ENCODE measurements at regions not wholly inside any gene's neighbourhood (a gene's known extent, or its start where the extent isn't known, plus 50 kb on each side); places are given as distances from the start of the nearest gene placed in this dataset.
"Not testable (repeated sequence)": the region's sequence is repeated elsewhere in the genome, so short reads cannot be mapped to it uniquely, and the experiment has no call there.

DNA sequence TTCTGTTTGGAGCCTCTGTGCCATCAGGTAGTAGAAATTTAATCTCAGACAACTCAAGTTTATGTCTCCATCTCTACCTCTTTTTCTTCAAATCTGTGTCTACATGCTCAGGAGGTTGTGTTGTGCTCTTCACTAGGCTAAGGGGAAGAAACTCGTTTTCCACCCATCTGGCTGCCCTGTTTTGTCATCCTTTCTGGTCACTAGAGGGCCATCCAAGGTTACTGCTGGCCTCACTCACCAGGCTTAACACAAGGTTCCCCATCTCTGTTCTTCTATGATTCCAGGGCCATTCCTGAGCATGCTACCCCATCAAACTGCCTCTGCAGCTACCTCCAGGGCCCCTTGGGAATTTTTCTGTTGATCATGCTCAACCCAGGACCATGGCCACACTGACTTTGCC lies 213.3 kb upstream of the FBXL7 start:
- POLR2A ChIA-PET, result no interaction called here
- Histone ChIP-seq H3K27me3 (ENCODE audit: insufficient read depth, low read length, poor library complexity, severe bottlenecking) (no peaks in the 10 kb centered on the region), H3K4me1 (ENCODE audit: insufficient read depth, low read length) (no peaks in the 10 kb centered on the region), H3K4me3 (ENCODE audit: low read length) (no peak overlapping the region), H3K9me3 (ENCODE audit: low read length) (no peaks in the 10 kb centered on the region), H3K27ac (ENCODE audit: low read depth, low read length) (no peak overlapping the region), H3K36me3 (ENCODE audit: insufficient read depth, low read length) (no peaks in the 10 kb centered on the region)
- H3K27ac Mint-ChIP-seq, result no peak overlapping the region
- no peak for DNase-seq
- H3K4me1 Mint-ChIP-seq, result no peaks in the 10 kb centered on the region
- H3K27me3 Mint-ChIP-seq, result no peaks in the 10 kb centered on the region
- no peak overlapping the region for H3K4me3 Mint-ChIP-seq
- no peaks in the 10 kb centered on the region for H3K36me3 Mint-ChIP-seq
- H3K9me3 Mint-ChIP-seq, result peaks cover 0 to 16% (median 7%) of the 10 kb centered on the region in 5 donors
- CTCF ChIA-PET, result no interaction called here

- Histone ChIP-seq H3K9me3 (ENCODE audit: low read length) (no peaks in the 10 kb centered on the region), H3K27me3 (ENCODE audit: insufficient read depth, low read length, poor library complexity, severe bottlenecking) (no peaks in the 10 kb centered on the region), H3K4me1 (ENCODE audit: insufficient read depth, low read length) (no peaks in the 10 kb centered on the region), H3K27ac (ENCODE audit: low read depth, low read length) (no peak overlapping the region), H3K36me3 (ENCODE audit: insufficient read depth, low read length) (no peaks in the 10 kb centered on the region), H3K4me3 (ENCODE audit: low read length) (no peak overlapping the region)
- Mint-ChIP-seq H3K9me3 (peaks cover 0 to 16% (median 9%) of the 10 kb centered on the region in 5 donors), H3K27me3 (no peaks in the 10 kb centered on the region), H3K4me3 (no peak overlapping the region), H3K36me3 (no peaks in the 10 kb centered on the region), H3K4me1 (no peaks in the 10 kb centered on the region), H3K27ac (peak overlapping the region in 1 of 8 donors; percentile 59)
- ChIA-PET CTCF (no interaction called here), POLR2A (no interaction called here)
- DNase-seq, result no peak
Measured at GRCh38 chr5:15285901-15286583, 213.9 kb upstream of the FBXL7 start.

DNA sequence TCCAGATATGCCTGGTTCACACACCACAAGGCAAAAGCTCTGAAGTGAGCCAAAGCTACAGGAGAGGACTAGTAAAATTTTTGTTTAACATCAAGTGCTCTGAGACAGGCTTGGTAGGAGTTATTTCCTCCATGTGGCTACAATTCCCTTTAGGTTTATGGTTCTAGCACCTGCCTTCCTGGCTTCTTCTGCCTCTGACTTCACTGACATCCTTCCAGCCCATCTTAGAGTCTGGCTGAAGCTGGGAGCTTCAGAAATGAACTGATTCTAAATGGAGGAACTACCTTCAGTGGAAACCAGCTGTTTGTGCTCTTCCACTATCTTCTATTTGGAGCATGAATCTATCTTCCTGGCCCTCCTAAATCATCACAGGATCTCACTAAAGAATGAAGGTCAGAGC lies 215.3 kb upstream of the FBXL7 start:
- ChIA-PET POLR2A (no interaction called here), CTCF (no interaction called here)
- Histone ChIP-seq H3K4me3 (ENCODE audit: low read length) (no peak overlapping the region), H3K36me3 (ENCODE audit: insufficient read depth, low read length) (no peaks in the 10 kb centered on the region), H3K27ac (ENCODE audit: low read depth, low read length) (no peak overlapping the region), H3K27me3 (ENCODE audit: insufficient read depth, low read length, poor library complexity, severe bottlenecking) (no peaks in the 10 kb centered on the region), H3K9me3 (ENCODE audit: low read length) (no peaks in the 10 kb centered on the region), H3K4me1 (ENCODE audit: insufficient read depth, low read length) (no peaks in the 10 kb centered on the region)
- Mint-ChIP-seq H3K9me3 (peaks cover 3 to 16% (median 7%) of the 10 kb centered on the region in 5 donors), H3K27me3 (no peaks in the 10 kb centered on the region), H3K27ac (no peak overlapping the region), H3K4me3 (no peak overlapping the region), H3K4me1 (no peaks in the 10 kb centered on the region), H3K36me3 (no peaks in the 10 kb centered on the region)
- no peak for DNase-seq

GRCh38 chr5:15283076-15283475 lies 216.9 kb upstream of the FBXL7 start:
- no peak overlapping the region for H3K27ac ChIP-seq (ENCODE audit: low read depth, low read length)
- Mint-ChIP-seq H3K27ac (no peak overlapping the region), H3K36me3 (no peaks in the 10 kb centered on the region), H3K27me3 (no peaks in the 10 kb centered on the region), H3K9me3 (peaks cover 4 to 13% (median 9%) of the 10 kb centered on the region in 5 donors), H3K4me1 (no peaks in the 10 kb centered on the region), H3K4me3 (no peak overlapping the region)
- ChIA-PET POLR2A (no interaction called here), CTCF (no interaction called here)
- H3K27me3 ChIP-seq (ENCODE audit: insufficient read depth, low read length, poor library complexity, severe bottlenecking), result no peaks in the 10 kb centered on the region
- no peak overlapping the region for H3K4me3 ChIP-seq (ENCODE audit: low read length)
- no peaks in the 10 kb centered on the region for H3K9me3 ChIP-seq (ENCODE audit: low read length)
- H3K36me3 ChIP-seq (ENCODE audit: insufficient read depth, low read length), result no peaks in the 10 kb centered on the region
- no peak for DNase-seq
- no peaks in the 10 kb centered on the region for H3K4me1 ChIP-seq (ENCODE audit: insufficient read depth, low read length)

DNA sequence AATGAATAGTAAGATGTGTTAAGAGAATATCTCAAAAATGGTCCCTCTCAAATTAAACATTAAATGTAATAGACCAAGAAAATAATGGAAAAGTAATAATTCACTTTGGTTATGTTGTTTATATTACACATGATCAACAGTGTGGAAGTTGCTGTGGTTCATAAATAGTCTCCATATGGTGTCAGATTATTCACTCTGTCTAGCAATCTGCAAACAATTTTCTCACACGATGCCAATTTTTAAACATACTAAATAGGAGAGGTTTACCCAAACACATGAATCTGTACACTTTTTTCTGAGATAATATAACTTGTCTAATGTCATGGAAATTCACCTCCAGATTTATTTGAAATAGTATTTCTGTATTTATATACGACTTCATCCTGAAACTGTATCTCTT lies 217.4 kb upstream of the FBXL7 start:
- H3K4me3 Mint-ChIP-seq, result no peak overlapping the region
- H3K9me3 Mint-ChIP-seq, result peaks cover 7 to 11% (median 9%) of the 10 kb centered on the region in 5 donors
- CTCF ChIA-PET, result no interaction called here

DNA sequence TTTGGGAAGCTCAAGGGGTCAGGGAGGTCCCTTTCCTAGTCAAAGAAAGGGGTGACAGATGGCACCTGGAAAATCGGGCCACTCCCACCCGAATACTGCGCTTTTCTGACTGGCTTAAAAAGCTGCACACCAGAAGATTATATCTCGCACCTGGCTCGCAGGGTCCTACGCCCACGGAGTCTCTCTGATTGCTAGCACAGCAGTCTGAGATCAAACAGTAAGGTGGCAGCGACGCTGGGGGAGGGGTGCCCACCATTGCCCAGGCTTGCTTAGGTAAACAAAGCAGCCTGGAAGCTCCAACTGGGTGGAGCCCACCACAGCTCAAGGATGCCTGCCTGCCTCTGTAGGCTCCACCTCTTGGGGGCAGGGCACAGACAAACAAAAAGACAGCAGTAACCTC lies 228.4 kb upstream of the FBXL7 start:
- DNase-seq; H3K27me3 ChIP-seq (ENCODE audit: insufficient read depth, low read length, poor library complexity, severe bottlenecking); H3K27me3 Mint-ChIP-seq; H3K27ac ChIP-seq (ENCODE audit: low read depth, low read length); CTCF ChIA-PET; H3K4me3 ChIP-seq (ENCODE audit: low read length); H3K36me3 Mint-ChIP-seq; POLR2A ChIA-PET; H3K27ac Mint-ChIP-seq; H3K4me1 ChIP-seq (ENCODE audit: insufficient read depth, low read length); H3K4me1 Mint-ChIP-seq; H3K9me3 ChIP-seq (ENCODE audit: low read length); H3K36me3 ChIP-seq (ENCODE audit: insufficient read depth, low read length); H3K4me3 Mint-ChIP-seq: not testable (repeated sequence)
- peaks cover 8 to 22% (median 14%) of the 10 kb centered on the region in 5 donors for H3K9me3 Mint-ChIP-seq

More for the DNA sequence above, 217.4 kb upstream of the FBXL7 start:
- no peaks in the 10 kb centered on the region for H3K27me3 Mint-ChIP-seq
- H3K27ac Mint-ChIP-seq, result no peak overlapping the region
- no peak for DNase-seq
- no peak overlapping the region for H3K4me3 ChIP-seq (ENCODE audit: low read length)
- H3K27me3 ChIP-seq (ENCODE audit: insufficient read depth, low read length, poor library complexity, severe bottlenecking), result no peaks in the 10 kb centered on the region
- H3K9me3 ChIP-seq (ENCODE audit: low read length), result no peaks in the 10 kb centered on the region
- H3K4me1 Mint-ChIP-seq, result no peaks in the 10 kb centered on the region
- no peaks in the 10 kb centered on the region for H3K36me3 ChIP-seq (ENCODE audit: insufficient read depth, low read length)
- no peaks in the 10 kb centered on the region for H3K36me3 Mint-ChIP-seq
- H3K4me1 ChIP-seq (ENCODE audit: insufficient read depth, low read length), result no peaks in the 10 kb centered on the region
- H3K27ac ChIP-seq (ENCODE audit: low read depth, low read length), result no peak overlapping the region
- POLR2A ChIA-PET, result no interaction called here

- no peak overlapping the region for H3K27ac ChIP-seq (ENCODE audit: low read depth, low read length)
- H3K4me1 Mint-ChIP-seq, result no peaks in the 10 kb centered on the region
- no peaks in the 10 kb centered on the region for H3K4me1 ChIP-seq (ENCODE audit: insufficient read depth, low read length)
- H3K27ac Mint-ChIP-seq, result peak overlapping the region in 1 of 8 donors; percentile 75
- peaks cover 8 to 18% (median 14%) of the 10 kb centered on the region in 5 donors for H3K9me3 Mint-ChIP-seq
- CTCF ChIA-PET, result no interaction called here
- H3K4me3 ChIP-seq (ENCODE audit: low read length), result no peak overlapping the region
- H3K36me3 Mint-ChIP-seq, result peaks cover 0 to 3% (median 0%) of the 10 kb centered on the region in 3 donors
- H3K27me3 Mint-ChIP-seq, result no peaks in the 10 kb centered on the region
- POLR2A ChIA-PET, result no interaction called here
- no peak overlapping the region for H3K4me3 Mint-ChIP-seq
- H3K27me3 ChIP-seq (ENCODE audit: insufficient read depth, low read length, poor library complexity, severe bottlenecking), result no peaks in the 10 kb centered on the region
- DNase-seq, result no peak
- H3K9me3 ChIP-seq (ENCODE audit: low read length), result no peaks in the 10 kb centered on the region
- no peaks in the 10 kb centered on the region for H3K36me3 ChIP-seq (ENCODE audit: insufficient read depth, low read length)
Measured at GRCh38 chr5:15267966-15268365, 232.0 kb upstream of the FBXL7 start.

DNA sequence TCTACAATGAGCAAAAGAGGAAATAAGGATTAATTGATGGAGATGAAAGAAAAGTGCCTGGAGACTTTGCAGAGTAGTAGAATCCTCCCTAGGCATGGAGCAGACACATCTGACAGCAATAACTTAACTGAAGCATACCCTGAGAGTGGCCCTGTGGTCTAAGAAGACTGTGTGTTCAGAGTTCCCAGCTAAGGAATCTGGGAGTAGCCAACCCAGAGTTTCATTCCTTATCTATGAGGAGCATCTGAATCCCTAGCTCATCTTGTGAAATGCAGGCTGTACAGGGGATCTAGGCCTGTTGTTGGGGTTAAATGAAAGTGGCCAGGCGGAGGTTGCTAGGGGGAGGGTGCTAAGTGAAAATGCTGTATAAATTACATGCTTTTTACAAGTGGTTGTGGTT lies 233.1 kb upstream of the FBXL7 start:
- ChIA-PET CTCF (no interaction called here), POLR2A (no interaction called here)
- no peaks in the 10 kb centered on the region for H3K27me3 Mint-ChIP-seq
- no peaks in the 10 kb centered on the region for H3K9me3 ChIP-seq (ENCODE audit: low read length)
- H3K4me1 Mint-ChIP-seq, result no peaks in the 10 kb centered on the region
- H3K27ac Mint-ChIP-seq, result no peak overlapping the region
- no peak overlapping the region for H3K4me3 ChIP-seq (ENCODE audit: low read length)
- no peak overlapping the region for H3K27ac ChIP-seq (ENCODE audit: low read depth, low read length)
- no peaks in the 10 kb centered on the region for H3K36me3 ChIP-seq (ENCODE audit: insufficient read depth, low read length)
- H3K36me3 Mint-ChIP-seq, result peaks cover 0 to 3% (median 0%) of the 10 kb centered on the region in 3 donors
- no peaks in the 10 kb centered on the region for H3K27me3 ChIP-seq (ENCODE audit: insufficient read depth, low read length, poor library complexity, severe bottlenecking)
- H3K4me3 Mint-ChIP-seq, result no peak overlapping the region
- DNase-seq, result no peak
- H3K4me1 ChIP-seq (ENCODE audit: insufficient read depth, low read length), result no peaks in the 10 kb centered on the region
- peaks cover 5 to 18% (median 14%) of the 10 kb centered on the region in 5 donors for H3K9me3 Mint-ChIP-seq

DNA sequence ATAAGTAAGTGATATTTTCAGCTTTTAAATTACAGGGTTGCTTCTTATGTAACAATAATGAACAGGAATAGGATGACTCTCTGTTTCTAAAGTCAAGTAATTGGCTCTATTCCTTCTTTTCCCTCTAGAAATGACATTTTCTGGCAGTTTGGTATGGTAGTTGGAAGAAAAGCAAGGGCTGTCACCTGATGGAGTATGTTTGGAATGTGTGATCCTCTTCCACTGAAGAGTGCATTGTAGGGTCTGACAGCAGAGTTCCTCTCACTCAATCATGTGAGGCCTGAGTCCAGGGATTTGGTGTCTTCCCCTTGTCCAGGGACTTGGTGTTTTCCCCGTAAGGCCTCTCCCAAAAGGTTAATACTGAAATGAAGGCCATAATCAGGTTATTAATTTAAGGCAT lies 233.8 kb upstream of the FBXL7 start:
- DNase-seq, result no peak
- peaks cover 5 to 16% (median 14%) of the 10 kb centered on the region in 5 donors for H3K9me3 Mint-ChIP-seq
- Histone ChIP-seq H3K27me3 (ENCODE audit: insufficient read depth, low read length, poor library complexity, severe bottlenecking) (no peaks in the 10 kb centered on the region), H3K4me3 (ENCODE audit: low read length) (no peak overlapping the region), H3K27ac (ENCODE audit: low read depth, low read length) (no peak overlapping the region), H3K9me3 (ENCODE audit: low read length) (no peaks in the 10 kb centered on the region), H3K4me1 (ENCODE audit: insufficient read depth, low read length) (no peaks in the 10 kb centered on the region), H3K36me3 (ENCODE audit: insufficient read depth, low read length) (no peaks in the 10 kb centered on the region)
- no peaks in the 10 kb centered on the region for H3K27me3 Mint-ChIP-seq
- ChIA-PET POLR2A (no interaction called here), CTCF (no interaction called here)
- peak overlapping the region in 1 of 8 donors; percentile 41 for H3K27ac Mint-ChIP-seq
- H3K4me1 Mint-ChIP-seq, result no peaks in the 10 kb centered on the region
- peaks cover 0 to 3% (median 0%) of the 10 kb centered on the region in 3 donors for H3K36me3 Mint-ChIP-seq
- no peak overlapping the region for H3K4me3 Mint-ChIP-seq
